Prostate gland (tissue), 2 donors: ENCODE measurements at regions not wholly inside any gene's neighbourhood (a gene's known extent, or its start where the extent isn't known, plus 50 kb on each side); places are given as distances from the start of the nearest gene placed in this dataset.

Source experiments
- CTCF ChIP-seq, 4 experiments: fragments of 200-600 bp in 2 of 4; fragments of 450-650 bp in 2 of 4; sonication (generic) in 2 of 4; IDR thresholded peaks; 1 replicate in 3 of 4; 2 replicates in 1 of 4; pipeline ENCODE4 v1.5.1; 2016 to 2019; ENCODE audit warnings: antibody characterized with exemption in 4 of 4, mild to moderate bottlenecking in 2 of 4, moderate library complexity in 2 of 4
- POLR2A ChIP-seq: fragments of 450-650 bp; IDR thresholded peaks from one replicate; pipeline ENCODE4 v1.6.1; 2016; ENCODE audit warnings: antibody characterized with exemption, mild to moderate bottlenecking
- POLR2AphosphoS5 ChIP-seq: sonication (generic); formaldehyde crosslinking; IDR thresholded peaks from one replicate; pipeline ENCODE4 v1.6.1; 2017; ENCODE audit warnings: antibody characterized with exemption

GRCh38 chr4:38311495-38312126, 351.4 kb downstream of the PTTG2 start:
- TF ChIP-seq CTCF (IDR thresholded peaks at IDR 0.05) = no peak
- no peak for TF ChIP-seq POLR2A
- no peak for TF ChIP-seq POLR2AphosphoS5
